OCI-M1 (cell line): ENCODE measurements at regions not wholly inside any gene's neighbourhood (a gene's known extent, or its start where the extent isn't known, plus 50 kb on each side); places are given as distances from the start of the nearest gene placed in this dataset.
A peak's percentile ranks its signal among the peaks of the same experiment; 100 is the strongest.

Experiments
- DNase-seq: peaks from one replicate; lab custom pipeline; 2025; lab: John Stamatoyannopoulos, UW

GRCh38 chr1:2887941-2888855 lies 86.7 kb upstream of the TTC34 start:
- DNase-seq: peak; percentile 2

- no peak for DNase-seq
These were observed 88.8 kb upstream of the TTC34 start for GRCh38 chr1:2890221-2890850.

GRCh38 chr1:2891923-2892448 lies 90.5 kb upstream of the TTC34 start:
- DNase-seq: no peak

- no peak for DNase-seq
These were observed 92.1 kb upstream of the TTC34 start for GRCh38 chr1:2893473-2894120.

- DNase-seq: no peak
These were observed 93.0 kb upstream of the TTC34 start for GRCh38 chr1:2894381-2895041.

- no peak for DNase-seq
These were observed 95.3 kb upstream of the TTC34 start for GRCh38 chr1:2896824-2897223.

- DNase-seq: no peak
These were observed 101.7 kb upstream of the TTC34 start for GRCh38 chr1:2903226-2903625.

GRCh38 chr1:2904191-2904590 lies 102.7 kb upstream of the TTC34 start:
- no peak for DNase-seq

GRCh38 chr1:2905356-2905755 lies 103.9 kb upstream of the TTC34 start:
- no peak for DNase-seq

- no peak for DNase-seq
These were observed 104.6 kb upstream of the TTC34 start for GRCh38 chr1:2906085-2906484.

GRCh38 chr1:2906620-2907019 lies 105.1 kb upstream of the TTC34 start:
- no peak for DNase-seq

- DNase-seq: no peak
These were observed 105.6 kb upstream of the TTC34 start for GRCh38 chr1:2907051-2907450.

- DNase-seq: no peak
These were observed 106.6 kb upstream of the TTC34 start for GRCh38 chr1:2908081-2908480.

GRCh38 chr1:2908561-2908960 lies 107.1 kb upstream of the TTC34 start:
- no peak for DNase-seq

GRCh38 chr1:2909797-2910196 lies 108.3 kb upstream of the TTC34 start:
- DNase-seq: no peak

- DNase-seq: no peak
These were observed 108.7 kb upstream of the TTC34 start for GRCh38 chr1:2910211-2910610.

- no peak for DNase-seq
These were observed 109.7 kb upstream of the ACTRT2 start for GRCh38 chr1:2911421-2912178.

- DNase-seq: no peak
These were observed 108.7 kb upstream of the ACTRT2 start for GRCh38 chr1:2912424-2913061.

GRCh38 chr1:2913091-2913490 lies 108.2 kb upstream of the ACTRT2 start:
- no peak for DNase-seq

- DNase-seq: no peak
These were observed 106.6 kb upstream of the ACTRT2 start for GRCh38 chr1:2914702-2915101.

GRCh38 chr1:2916153-2916552 lies 105.1 kb upstream of the ACTRT2 start:
- DNase-seq: no peak
